OCI-LY7 (cell line): ENCODE measurements at regions not wholly inside any gene's neighbourhood (a gene's known extent, or its start where the extent isn't known, plus 50 kb on each side); places are given as distances from the start of the nearest gene placed in this dataset.

Experiments used
- BruUV-seq: library from RNA; stranded (reverse); fragments of 400-500 nt; replicated peaks from 2 replicates; lab custom pipeline; 2021; lab: Mats Ljungman, UMichigan
- CTCF ChIA-PET: fragments of 300-600 bp; sonication (Branson Sonifier 250); formaldehyde crosslinking; loops from one replicate; lab custom pipeline; 2022; ENCODE audit warnings: antibody characterized with exemption; ENCODE audit not compliant: unreplicated experiment; lab: Charles Lee
- POLR2A ChIA-PET: fragments of 300-600 bp; sonication (Branson Sonifier 250); formaldehyde crosslinking; loops from one replicate; lab custom pipeline; 2022; ENCODE audit warnings: antibody characterized with exemption; lab: Charles Lee
- DNase-seq: peaks from one replicate; pipeline ENCODE4 v3.0.0-alpha.2; 2015; ENCODE audit warnings: low spot score
- H2AFZ ChIP-seq: fragments of 200-600 bp; sonication (generic), shearing (Covaris generic); 2 replicates; pipeline ENCODE4 v1.6.1; 2014; ENCODE audit warnings: mild to moderate bottlenecking, antibody characterized with exemption, low read length, moderate library complexity
- H3K27ac ChIP-seq: fragments of 200-600 bp; sonication (generic); 2 replicates; pipeline ENCODE4 v1.5.1; 2014; ENCODE audit warnings: mixed run types, low read depth, mild to moderate bottlenecking, moderate library complexity, low read length, inconsistent platforms; ENCODE audit not compliant: poor library complexity, severe bottlenecking
- H3K36me3 ChIP-seq: fragments of 200-600 bp; sonication (generic); 2 replicates; pipeline ENCODE4 v1.6.1; 2014; ENCODE audit warnings: mild to moderate bottlenecking, antibody characterized with exemption, low read length, moderate library complexity, mixed read lengths; ENCODE audit not compliant: insufficient read depth
- H3K4me1 ChIP-seq: fragments of 200-600 bp; sonication (generic); 2 replicates; pipeline ENCODE4 v1.5.1; 2014; ENCODE audit warnings: mild to moderate bottlenecking, low read length; ENCODE audit not compliant: insufficient read depth, poor library complexity, severe bottlenecking
- H3K4me2 ChIP-seq: fragments of 200-600 bp; sonication (generic); 2 replicates; pipeline ENCODE4 v1.6.1; 2014; ENCODE audit warnings: mild to moderate bottlenecking, low read length
- H3K4me3 ChIP-seq: fragments of 200-600 bp; sonication (generic); 2 replicates; pipeline ENCODE4 v1.5.1; 2014; ENCODE audit warnings: mild to moderate bottlenecking, low read depth, low read length; ENCODE audit not compliant: poor library complexity, severe bottlenecking
- H3K79me2 ChIP-seq: fragments of 200-600 bp; sonication (generic); 2 replicates; pipeline ENCODE4 v1.6.1; 2016; ENCODE audit warnings: low read depth, mild to moderate bottlenecking, low read length, moderate library complexity, mixed read lengths; ENCODE audit not compliant: insufficient read depth
- H3K9me2 ChIP-seq: fragments of 200-600 bp; sonication (generic); 2 replicates; pipeline ENCODE4 v1.6.1; 2016; ENCODE audit warnings: mild to moderate bottlenecking, low read length, mixed read lengths; ENCODE audit not compliant: insufficient read depth
- H3K9me3 ChIP-seq: fragments of 200-600 bp; sonication (generic); 2 replicates; pipeline ENCODE4 v1.6.1; 2014; ENCODE audit warnings: mild to moderate bottlenecking, mixed run types, low read length, mixed read lengths
- H4K20me1 ChIP-seq: fragments of 200-600 bp; sonication (generic); 2 replicates; pipeline ENCODE4 v1.6.1; 2014; ENCODE audit warnings: mild to moderate bottlenecking, antibody characterized with exemption, low read length, moderate library complexity, mixed read lengths; ENCODE audit not compliant: insufficient read depth
- EZH2phosphoT487 ChIP-seq: fragments of 200-600 bp; sonication (generic); IDR thresholded peaks from 2 replicates; pipeline ENCODE4 v1.6.1; 2018; ENCODE audit warnings: low read depth, borderline replicate concordance, mild to moderate bottlenecking, mixed run types, antibody characterized with exemption, low read length, moderate library complexity, mixed read lengths
- intact Hi-C: fragments of 100-400 bp; cut with micrococcal nuclease; formaldehyde crosslinking; loops from one replicate; pipeline ENCODE4 v1.10.0; 2022; ENCODE audit not compliant: unreplicated experiment
- TF ChIP-seq, protein P1 (sequence below): fragments of 200-600 bp; sonication (generic); conservative IDR thresholded peaks from 2 replicates; pipeline ENCODE4 v1.5.1; 2014; ENCODE audit warnings: mild to moderate bottlenecking, antibody characterized with exemption, low read length, moderate library complexity, mixed read lengths

DNA sequence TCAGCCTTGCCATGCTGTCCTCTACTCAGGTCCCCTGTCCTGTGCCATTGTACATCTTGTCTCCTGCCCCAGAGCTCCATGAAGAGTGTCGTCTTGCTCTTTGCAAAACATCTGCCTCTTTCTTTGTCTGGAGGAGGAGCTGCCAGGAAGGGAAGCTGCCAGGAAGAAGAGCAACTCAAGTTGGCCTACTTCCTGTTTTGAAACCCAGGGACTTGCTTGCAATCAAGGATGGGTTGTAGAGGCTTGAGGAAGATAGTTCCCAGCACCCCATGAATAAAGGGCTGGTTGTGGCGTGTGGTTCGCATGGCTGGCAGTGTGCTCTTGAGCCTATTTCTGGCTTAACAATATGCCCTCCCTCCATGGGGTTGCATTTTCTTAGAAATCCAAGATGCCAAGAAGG, 53.0 kb upstream of the CPEB4 start:
- Histone ChIP-seq H2AFZ (0 out of 2 replicates have a peak overlapping the region, but pooled peaks have one; percentile 5), H3K36me3 (no peaks in the 10 kb centered on the region), H3K4me1 (peaks cover 53% of the 10 kb centered on the region), H3K9me2 (no peaks in the 10 kb centered on the region), H3K4me2 (no peak overlapping the region), H4K20me1 (no peaks in the 10 kb centered on the region), H3K79me2 (no peaks in the 10 kb centered on the region), H3K27ac (no peak overlapping the region), H3K4me3 (no peak overlapping the region), H3K9me3 (no peaks in the 10 kb centered on the region)
- no peak for TF ChIP-seq EZH2phosphoT487
- TF ChIP-seq, protein P1, sequence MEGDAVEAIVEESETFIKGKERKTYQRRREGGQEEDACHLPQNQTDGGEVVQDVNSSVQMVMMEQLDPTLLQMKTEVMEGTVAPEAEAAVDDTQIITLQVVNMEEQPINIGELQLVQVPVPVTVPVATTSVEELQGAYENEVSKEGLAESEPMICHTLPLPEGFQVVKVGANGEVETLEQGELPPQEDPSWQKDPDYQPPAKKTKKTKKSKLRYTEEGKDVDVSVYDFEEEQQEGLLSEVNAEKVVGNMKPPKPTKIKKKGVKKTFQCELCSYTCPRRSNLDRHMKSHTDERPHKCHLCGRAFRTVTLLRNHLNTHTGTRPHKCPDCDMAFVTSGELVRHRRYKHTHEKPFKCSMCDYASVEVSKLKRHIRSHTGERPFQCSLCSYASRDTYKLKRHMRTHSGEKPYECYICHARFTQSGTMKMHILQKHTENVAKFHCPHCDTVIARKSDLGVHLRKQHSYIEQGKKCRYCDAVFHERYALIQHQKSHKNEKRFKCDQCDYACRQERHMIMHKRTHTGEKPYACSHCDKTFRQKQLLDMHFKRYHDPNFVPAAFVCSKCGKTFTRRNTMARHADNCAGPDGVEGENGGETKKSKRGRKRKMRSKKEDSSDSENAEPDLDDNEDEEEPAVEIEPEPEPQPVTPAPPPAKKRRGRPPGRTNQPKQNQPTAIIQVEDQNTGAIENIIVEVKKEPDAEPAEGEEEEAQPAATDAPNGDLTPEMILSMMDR: no peak
- POLR2A ChIA-PET: interaction anchor here (0.7 to 5.7 kb wide), 4 partner anchors 9 to 46 kb away, joined by 3 to 25 read pairs (median 5); no protein-coding TSS in a partner anchor
- CTCF ChIA-PET: interaction anchor here (0.5 to 1.4 kb wide), 6 partner anchors 8 to 96 kb away, joined by 3 to 6 read pairs (median 4); no protein-coding TSS in a partner anchor
- BruUV-seq: no TSS peak
- intact Hi-C loops: no loop called here
- no peak for DNase-seq

DNA sequence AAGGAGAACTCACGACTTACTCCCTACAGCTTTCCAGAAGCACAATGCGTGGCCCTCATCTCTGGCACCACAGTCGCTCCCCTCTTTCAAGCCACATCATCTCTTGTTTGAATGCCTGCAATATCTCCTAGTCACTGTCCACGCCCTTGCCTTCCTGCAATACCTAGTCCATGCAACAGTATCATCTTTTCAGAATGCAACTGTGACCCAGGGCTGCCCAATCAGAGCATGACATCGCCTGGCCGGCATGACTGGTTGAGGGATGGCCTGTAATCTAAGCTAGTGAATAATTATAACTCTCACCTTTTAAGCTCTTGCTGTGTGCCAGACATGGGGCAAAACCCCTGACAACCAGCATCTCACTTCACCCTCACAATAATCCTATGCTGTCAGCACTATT, 52.5 kb upstream of the CPEB4 start:
- intact Hi-C loops: no loop called here
- no peak overlapping the region for H3K4me2 ChIP-seq
- POLR2A ChIA-PET: interaction anchor here (0.7 to 5.7 kb wide), 5 partner anchors 9 to 46 kb away, joined by 3 to 25 read pairs (median 4); no protein-coding TSS in a partner anchor
- H2AFZ ChIP-seq: 0 out of 2 replicates have a peak overlapping the region, but pooled peaks have one; percentile 24
- CTCF ChIA-PET: interaction anchor here (0.5 to 1.4 kb wide), 4 partner anchors 9 to 86 kb away, joined by 3 to 6 read pairs (median 4); no protein-coding TSS in a partner anchor
- no peak overlapping the region for H3K4me3 ChIP-seq
- BruUV-seq: no TSS peak
- TF ChIP-seq EZH2phosphoT487: no peak
- TF ChIP-seq, protein P1: no peak
- no peak overlapping the region for H3K27ac ChIP-seq
- H3K36me3 ChIP-seq: no peaks in the 10 kb centered on the region
- H3K9me2 ChIP-seq: no peaks in the 10 kb centered on the region
- DNase-seq: no peak
- H3K79me2 ChIP-seq: no peaks in the 10 kb centered on the region
- no peaks in the 10 kb centered on the region for H4K20me1 ChIP-seq
- H3K9me3 ChIP-seq: no peaks in the 10 kb centered on the region
- peaks cover 48% of the 10 kb centered on the region for H3K4me1 ChIP-seq

DNA sequence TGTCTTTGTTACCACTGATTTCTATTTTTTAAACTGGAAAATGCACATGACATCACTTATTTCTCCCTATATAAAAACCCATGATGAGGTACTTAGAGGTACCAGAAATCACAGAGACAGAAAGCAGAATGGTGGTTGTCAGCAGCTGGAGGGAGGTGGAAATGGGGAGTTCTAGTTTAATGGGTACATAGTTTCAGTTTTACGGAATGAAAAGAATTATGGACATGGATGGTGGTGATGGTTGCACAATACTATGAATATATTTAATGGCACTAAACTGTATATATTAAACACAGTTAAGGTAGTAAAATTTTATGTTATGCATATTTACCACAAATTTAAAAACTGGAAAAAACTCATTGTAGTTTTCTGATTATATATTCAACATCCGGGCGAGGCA, 50.5 kb upstream of the CPEB4 start:
- no peak overlapping the region for H3K4me3 ChIP-seq
- BruUV-seq: no TSS peak
- no peak for DNase-seq
- H3K9me2 ChIP-seq: no peaks in the 10 kb centered on the region
- CTCF ChIA-PET: no interaction called here
- H3K4me1 ChIP-seq: peaks cover 28% of the 10 kb centered on the region
- H2AFZ ChIP-seq: no peak overlapping the region
- no peak overlapping the region for H3K27ac ChIP-seq
- POLR2A ChIA-PET: no interaction called here
- no peaks in the 10 kb centered on the region for H3K9me3 ChIP-seq
- no peaks in the 10 kb centered on the region for H4K20me1 ChIP-seq
- intact Hi-C loops: no loop called here
- H3K36me3 ChIP-seq: no peaks in the 10 kb centered on the region
- no peak for TF ChIP-seq EZH2phosphoT487
- TF ChIP-seq, protein P1: no peak
- no peak overlapping the region for H3K4me2 ChIP-seq
- H3K79me2 ChIP-seq: no peaks in the 10 kb centered on the region
